Prostate gland (tissue), 2 donors: ENCODE measurements at regions not wholly inside any gene's neighbourhood (a gene's known extent, or its start where the extent isn't known, plus 50 kb on each side); places are given as distances from the start of the nearest gene placed in this dataset.

Experiments
- DNase-seq: peaks from one replicate; pipeline ENCODE4 v3.0.0-alpha.2; 2019; ENCODE audit warnings: low spot score
- H3K27ac ChIP-seq, 2 donors: fragments of 200-600 bp; sonication (generic); 2 replicates each; pipeline ENCODE4 v1.5.1; 2017 to 2019
- H3K27me3 ChIP-seq: fragments of 200-600 bp; sonication (generic); replicated peaks from 2 replicates; pipeline ENCODE4 v1.5.1; 2019; ENCODE audit not compliant: insufficient read depth
- H3K36me3 ChIP-seq, 2 donors: fragments of 200-600 bp; sonication (generic); 1 replicate in 1 of 2; 2 replicates in 1 of 2; pipeline versions ENCODE4 v1.5.1 to v1.8.1; 2017 to 2019
- H3K4me1 ChIP-seq: fragments of 200-600 bp; sonication (generic); replicated peaks from 2 replicates; pipeline ENCODE4 v1.5.1; 2019
- H3K4me3 ChIP-seq, 2 donors: fragments of 200-600 bp; sonication (generic); 2 replicates each; pipeline ENCODE4 v1.5.1; 2017 to 2019
- H3K9me3 ChIP-seq: fragments of 200-600 bp; sonication (generic); 2 replicates; pipeline ENCODE4 v1.5.1; 2017
- CTCF ChIP-seq, 4 experiments: fragments of 200-600 bp in 2 of 4; fragments of 450-650 bp in 2 of 4; sonication (generic) in 2 of 4; IDR thresholded peaks; 1 replicate in 3 of 4; 2 replicates in 1 of 4; pipeline ENCODE4 v1.5.1; 2016 to 2019; ENCODE audit warnings: antibody characterized with exemption in 4 of 4, mild to moderate bottlenecking in 2 of 4, moderate library complexity in 2 of 4
- POLR2A ChIP-seq: fragments of 450-650 bp; IDR thresholded peaks from one replicate; pipeline ENCODE4 v1.6.1; 2016; ENCODE audit warnings: antibody characterized with exemption, mild to moderate bottlenecking
- POLR2AphosphoS5 ChIP-seq: sonication (generic); formaldehyde crosslinking; IDR thresholded peaks from one replicate; pipeline ENCODE4 v1.6.1; 2017; ENCODE audit warnings: antibody characterized with exemption
- WGBS: methylation state at CpG from one replicate; pipeline ENCODE4 v1.1.5; 2018; 5-methylcytosine and 5-hydroxymethylcytosine counted together
- intact Hi-C: fragments of 100-400 bp; cut with DNase I; formaldehyde crosslinking; loops from one replicate; pipeline ENCODE4 v1.14.2; 2022

GRCh38 chr2:45182667-45183295 lies 173.5 kb upstream of the SIX2 start:
- no peak for DNase-seq
- H3K4me3 ChIP-seq, result no peak overlapping the region
- no peaks in the 10 kb centered on the region for H3K4me1 ChIP-seq
- H3K27me3 ChIP-seq, result no peaks in the 10 kb centered on the region
- 16% methylated on average over 6 of the region's 6 CpGs for WGBS
- TF ChIP-seq POLR2AphosphoS5 (no peak), POLR2A (no peak), CTCF (IDR thresholded peaks at IDR 0.05) (no peak)
- H3K9me3 ChIP-seq, result no peaks in the 10 kb centered on the region
- intact Hi-C loops, result no loop called here
- H3K36me3 ChIP-seq, result no peaks in the 10 kb centered on the region
- H3K27ac ChIP-seq, result no peak overlapping the region

- intact Hi-C loops, result no loop called here
- TF ChIP-seq POLR2AphosphoS5 (no peak), POLR2A (no peak), CTCF (IDR thresholded peaks at IDR 0.05) (no peak)
- Histone ChIP-seq H3K27ac (no peak overlapping the region), H3K4me3 (no peak overlapping the region), H3K27me3 (no peaks in the 10 kb centered on the region), H3K36me3 (no peaks in the 10 kb centered on the region), H3K9me3 (no peaks in the 10 kb centered on the region), H3K4me1 (no peaks in the 10 kb centered on the region)
- DNase-seq, result no peak
Measured at GRCh38 chr2:45180779-45181178, 171.5 kb upstream of the SIX2 start.

- Histone ChIP-seq H3K27me3 (no peaks in the 10 kb centered on the region), H3K4me3 (no peak overlapping the region), H3K27ac (no peak overlapping the region), H3K9me3 (no peaks in the 10 kb centered on the region), H3K4me1 (no peaks in the 10 kb centered on the region), H3K36me3 (no peaks in the 10 kb centered on the region)
- no peak for TF ChIP-seq POLR2AphosphoS5
- no peak for TF ChIP-seq CTCF (IDR thresholded peaks at IDR 0.05)
- TF ChIP-seq POLR2A, result no peak
- intact Hi-C loops, result no loop called here
- 66% methylated on average over 6 of the region's 6 CpGs for WGBS
- DNase-seq, result no peak
Measured at GRCh38 chr2:45180033-45180746, 170.9 kb upstream of the SIX2 start.

- Histone ChIP-seq H3K4me1 (no peaks in the 10 kb centered on the region), H3K27me3 (no peaks in the 10 kb centered on the region), H3K4me3 (no peak overlapping the region), H3K36me3 (no peaks in the 10 kb centered on the region), H3K27ac (no peak overlapping the region), H3K9me3 (no peaks in the 10 kb centered on the region)
- no peak for TF ChIP-seq POLR2A
- TF ChIP-seq POLR2AphosphoS5, result no peak
- TF ChIP-seq CTCF (IDR thresholded peaks at IDR 0.05), result no peak
- intact Hi-C loops, result no loop called here
- no peak for DNase-seq
- 82% methylated on average over 2 of the region's 2 CpGs for WGBS
Measured at GRCh38 chr2:45178854-45179253, 169.6 kb upstream of the SIX2 start.

- no peaks in the 10 kb centered on the region for H3K27me3 ChIP-seq
- intact Hi-C loops, result no loop called here
- no peak overlapping the region for H3K27ac ChIP-seq
- no peak overlapping the region for H3K4me3 ChIP-seq
- WGBS, result 82% methylated on average over 1 of the region's 1 CpG
- no peaks in the 10 kb centered on the region for H3K36me3 ChIP-seq
- H3K9me3 ChIP-seq, result no peaks in the 10 kb centered on the region
- no peak for TF ChIP-seq POLR2AphosphoS5
- TF ChIP-seq CTCF (IDR thresholded peaks at IDR 0.05), result no peak
- TF ChIP-seq POLR2A, result no peak
- no peaks in the 10 kb centered on the region for H3K4me1 ChIP-seq
- no peak for DNase-seq
Measured at GRCh38 chr2:45178359-45178758, 169.1 kb upstream of the SIX2 start.
